Mucosa of descending colon (tissue), 3 donors: ENCODE measurements at regions not wholly inside any gene's neighbourhood (a gene's known extent, or its start where the extent isn't known, plus 50 kb on each side); places are given as distances from the start of the nearest gene placed in this dataset.

ENCODE experiments used
- ATAC-seq: fragments of 200-7000 bp; cut with Tn5 transposase; one replicate; pipeline ENCODE4 v1.9.1; 2020; ENCODE audit warnings: mild to moderate bottlenecking, moderate library complexity
- DNase-seq, 3 donors: peaks; one replicate each; pipeline ENCODE4 v3.0.0-alpha.2; 2020
- H3K36me3 ChIP-seq: fragments of 200-600 bp; one replicate; pipeline ENCODE4 v1.8.0; 2021; ENCODE audit warnings: low read depth, mild to moderate bottlenecking
- H3K4me1 ChIP-seq: fragments of 200-600 bp; one replicate; pipeline ENCODE4 v1.8.0; 2021; ENCODE audit warnings: low read depth, mild to moderate bottlenecking
- H3K4me3 ChIP-seq: fragments of 200-600 bp; one replicate; pipeline ENCODE4 v1.8.0; 2021; ENCODE audit warnings: mild to moderate bottlenecking
- H3K9me3 ChIP-seq: fragments of 200-600 bp; one replicate; pipeline ENCODE4 v1.8.0; 2021; ENCODE audit warnings: mild to moderate bottlenecking
- intact Hi-C, 2 donors: fragments of 100-400 bp; cut with DNase I in 1 of 2; cut with micrococcal nuclease in 1 of 2; formaldehyde crosslinking; loops; one replicate each; pipeline versions ENCODE4 v1.11.0 to v1.11.1; 2022; cut with DNase I, micrococcal nuclease
- TF ChIP-seq, protein P1 (sequence below): fragments of 200-600 bp; IDR thresholded peaks from one replicate; pipeline ENCODE4 v1.8.0; 2022; ENCODE audit warnings: antibody characterized with exemption, mild to moderate bottlenecking
- donor health status: DM: no; HTN: no; CAD: no; lungs with moderate emphysema.
- donor health status: DM: no; HTN: no; CAD: no.
- donor health status: DM: no; HTN: yes; CAD: no.

- Histone ChIP-seq H3K9me3 (no peaks in the 10 kb centered on the region), H3K4me3 (no peak overlapping the region), H3K36me3 (no peaks in the 10 kb centered on the region), H3K4me1 (no peaks in the 10 kb centered on the region)
- TF ChIP-seq, protein P1, sequence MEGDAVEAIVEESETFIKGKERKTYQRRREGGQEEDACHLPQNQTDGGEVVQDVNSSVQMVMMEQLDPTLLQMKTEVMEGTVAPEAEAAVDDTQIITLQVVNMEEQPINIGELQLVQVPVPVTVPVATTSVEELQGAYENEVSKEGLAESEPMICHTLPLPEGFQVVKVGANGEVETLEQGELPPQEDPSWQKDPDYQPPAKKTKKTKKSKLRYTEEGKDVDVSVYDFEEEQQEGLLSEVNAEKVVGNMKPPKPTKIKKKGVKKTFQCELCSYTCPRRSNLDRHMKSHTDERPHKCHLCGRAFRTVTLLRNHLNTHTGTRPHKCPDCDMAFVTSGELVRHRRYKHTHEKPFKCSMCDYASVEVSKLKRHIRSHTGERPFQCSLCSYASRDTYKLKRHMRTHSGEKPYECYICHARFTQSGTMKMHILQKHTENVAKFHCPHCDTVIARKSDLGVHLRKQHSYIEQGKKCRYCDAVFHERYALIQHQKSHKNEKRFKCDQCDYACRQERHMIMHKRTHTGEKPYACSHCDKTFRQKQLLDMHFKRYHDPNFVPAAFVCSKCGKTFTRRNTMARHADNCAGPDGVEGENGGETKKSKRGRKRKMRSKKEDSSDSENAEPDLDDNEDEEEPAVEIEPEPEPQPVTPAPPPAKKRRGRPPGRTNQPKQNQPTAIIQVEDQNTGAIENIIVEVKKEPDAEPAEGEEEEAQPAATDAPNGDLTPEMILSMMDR: no peak
- intact Hi-C loops: no loop called here
- no peak for ATAC-seq
- no peak for DNase-seq
Observed at GRCh38 chr14:101112351-101113107, 209.0 kb upstream of the RTL1 start.

DNA sequence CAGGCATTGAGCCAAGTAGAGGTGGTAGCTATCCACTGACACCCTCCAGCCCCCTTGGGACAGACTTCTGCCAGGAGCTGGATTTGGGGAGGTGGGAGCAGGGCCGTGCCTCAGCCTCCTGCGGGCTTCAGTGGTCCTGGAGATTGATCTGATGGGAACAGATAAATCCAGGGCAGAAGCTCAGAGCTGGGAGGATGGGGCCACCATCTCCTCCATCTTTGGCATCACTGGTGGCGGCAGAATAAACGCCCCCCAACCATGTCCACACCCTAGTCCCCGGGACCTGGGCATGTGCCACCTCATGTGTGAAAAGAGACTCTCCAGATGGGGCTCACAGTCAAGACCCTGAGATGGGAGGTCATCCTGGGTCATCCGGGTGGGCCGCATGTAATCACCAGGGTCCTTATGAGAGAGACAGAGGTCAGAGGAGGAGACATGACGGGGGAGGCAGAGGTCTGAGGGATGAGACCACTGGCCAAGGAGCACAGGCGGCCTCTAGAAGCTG is 209.6 kb upstream of the RTL1 start:
- Histone ChIP-seq H3K36me3 (no peaks in the 10 kb centered on the region), H3K9me3 (no peaks in the 10 kb centered on the region), H3K4me3 (no peak overlapping the region), H3K4me1 (no peaks in the 10 kb centered on the region)
- intact Hi-C loops: no loop called here
- DNase-seq (no peak), ATAC-seq (no peak)
- TF ChIP-seq, protein P1: no peak

- ATAC-seq: no peak
- Histone ChIP-seq H3K9me3 (no peaks in the 10 kb centered on the region), H3K4me1 (no peaks in the 10 kb centered on the region), H3K4me3 (no peak overlapping the region), H3K36me3 (no peaks in the 10 kb centered on the region)
- DNase-seq: no peak
- TF ChIP-seq, protein P1: no peak
- intact Hi-C loops: no loop called here
Observed at GRCh38 chr14:101113835-101114725, 210.6 kb upstream of the RTL1 start.

- no peak for ATAC-seq
- intact Hi-C loops: no loop called here
- DNase-seq: peak in 1 of 3 donors; percentile 36
- no peaks in the 10 kb centered on the region for H3K4me1 ChIP-seq
- no peak overlapping the region for H3K4me3 ChIP-seq
- no peaks in the 10 kb centered on the region for H3K36me3 ChIP-seq
- H3K9me3 ChIP-seq: no peaks in the 10 kb centered on the region
- TF ChIP-seq, protein P1: no peak
Observed at GRCh38 chr14:101114726-101115515, 211.4 kb upstream of the RTL1 start.

- no peak for DNase-seq
- TF ChIP-seq, protein P1: no peak
- no peak for ATAC-seq
- intact Hi-C loops: no loop called here
- Histone ChIP-seq H3K36me3 (no peaks in the 10 kb centered on the region), H3K9me3 (no peaks in the 10 kb centered on the region), H3K4me1 (no peaks in the 10 kb centered on the region), H3K4me3 (no peak overlapping the region)
Observed at GRCh38 chr14:101115652-101116051, 212.1 kb upstream of the RTL1 start.
